Activated CD8-positive, alpha-beta T cell treated with anti-CD3 and anti-CD28 coated beads for 36 hours (primary cell): ENCODE measurements at regions not wholly inside any gene's neighbourhood (a gene's known extent, or its start where the extent isn't known, plus 50 kb on each side); places are given as distances from the start of the nearest gene placed in this dataset.

Source experiments
- ATAC-seq: fragments of 200-7000 bp; cut with Tn5 transposase; one replicate; pipeline ENCODE4 v1.10.0; 2021; ENCODE audit warnings: mild to moderate bottlenecking, moderate library complexity
- CTCF ChIA-PET: fragments of 350-600 bp; sonication (Branson Sonifier 250); formaldehyde crosslinking; loops from one replicate; lab custom pipeline; 2021; ENCODE audit warnings: antibody characterized with exemption; lab: Charles Lee
- POLR2A ChIA-PET: fragments of 350-600 bp; sonication (Branson Sonifier 250); formaldehyde crosslinking; loops from one replicate; lab custom pipeline; 2021; ENCODE audit warnings: antibody characterized with exemption; lab: Charles Lee
- DNase-seq: peaks from one replicate; pipeline ENCODE4 v3.0.0-alpha.2; 2020
- H3K27ac Mint-ChIP-seq: one replicate; pipeline ENCODE4 v1.8.0; 2021; ENCODE audit warnings: mild to moderate bottlenecking, mixed read lengths
- H3K27me3 Mint-ChIP-seq: one replicate; pipeline ENCODE4 v1.8.0; 2021; ENCODE audit warnings: mixed read lengths
- H3K36me3 Mint-ChIP-seq: one replicate; pipeline ENCODE4 v1.8.0; 2021; ENCODE audit warnings: low read depth, mixed read lengths
- H3K4me1 Mint-ChIP-seq: one replicate; pipeline ENCODE4 v1.8.0; 2021; ENCODE audit warnings: low read depth, mixed read lengths
- H3K4me3 Mint-ChIP-seq: one replicate; pipeline ENCODE4 v1.8.0; 2021; ENCODE audit warnings: mild to moderate bottlenecking, moderate library complexity, mixed read lengths
- H3K9me3 Mint-ChIP-seq: one replicate; pipeline ENCODE4 v1.8.0; 2021; ENCODE audit warnings: mixed read lengths
- CTCF ChIP-seq: fragments of 200-600 bp; IDR thresholded peaks from one replicate; pipeline ENCODE4 v1.8.0; 2022; ENCODE audit warnings: antibody characterized with exemption, mild to moderate bottlenecking
- intact Hi-C: fragments of 100-400 bp; cut with micrococcal nuclease; formaldehyde crosslinking; loops from one replicate; pipeline ENCODE4 v1.10.0; 2022

- no peaks in the 10 kb centered on the region for H3K36me3 Mint-ChIP-seq
- intact Hi-C loops, result no loop called here
- POLR2A ChIA-PET, result no interaction called here
Observed at GRCh38 chr4:189279188-189279587, 661.5 kb upstream of the FRG1 start.

GRCh38 chr4:189285377-189285776, 655.3 kb upstream of the FRG1 start:
- DNase-seq (no peak), ATAC-seq (no peak)
- H3K9me3 Mint-ChIP-seq, result peaks cover 8% of the 10 kb centered on the region
- ChIA-PET POLR2A (no interaction called here), CTCF (interaction anchor here (1.5 kb wide), 1 partner anchor 28 kb away, joined by 3 read pairs; no protein-coding TSS in a partner anchor)
- no peaks in the 10 kb centered on the region for H3K27me3 Mint-ChIP-seq
- TF ChIP-seq CTCF, result no peak
- H3K4me3 Mint-ChIP-seq, result no peak overlapping the region
- intact Hi-C loops, result no loop called here
- H3K36me3 Mint-ChIP-seq, result no peaks in the 10 kb centered on the region
- no peaks in the 10 kb centered on the region for H3K4me1 Mint-ChIP-seq
- no peak overlapping the region for H3K27ac Mint-ChIP-seq

More at GRCh38 chr4:189279188-189279587, 661.5 kb upstream of the FRG1 start:
- Mint-ChIP-seq H3K27me3 (no peaks in the 10 kb centered on the region), H3K27ac (no peak overlapping the region), H3K4me1 (no peaks in the 10 kb centered on the region), H3K9me3 (peaks cover 8% of the 10 kb centered on the region), H3K4me3 (no peak overlapping the region)
- CTCF ChIA-PET, result no interaction called here
- DNase-seq (no peak), ATAC-seq (no peak)
- no peak for TF ChIP-seq CTCF

- Mint-ChIP-seq H3K27me3 (no peaks in the 10 kb centered on the region), H3K4me1 (no peaks in the 10 kb centered on the region), H3K9me3 (no peaks in the 10 kb centered on the region), H3K27ac (no peak overlapping the region), H3K36me3 (no peaks in the 10 kb centered on the region), H3K4me3 (no peak overlapping the region)
- intact Hi-C loops, result no loop called here
- CTCF ChIA-PET, result no interaction called here
- DNase-seq (no peak), ATAC-seq (no peak)
- no peak for TF ChIP-seq CTCF
- POLR2A ChIA-PET, result no interaction called here
Observed at GRCh38 chr4:189291939-189292338, 648.7 kb upstream of the FRG1 start.

GRCh38 chr4:189293459-189293858, 647.2 kb upstream of the FRG1 start:
- Mint-ChIP-seq H3K4me3 (no peak overlapping the region), H3K9me3 (no peaks in the 10 kb centered on the region), H3K27me3 (no peaks in the 10 kb centered on the region), H3K36me3 (no peaks in the 10 kb centered on the region), H3K4me1 (no peaks in the 10 kb centered on the region), H3K27ac (no peak overlapping the region)
- no peak for ATAC-seq
- intact Hi-C loops, result no loop called here
- TF ChIP-seq CTCF, result no peak
- ChIA-PET POLR2A (no interaction called here), CTCF (no interaction called here)
- no peak for DNase-seq

- intact Hi-C loops, result no loop called here
- Mint-ChIP-seq H3K4me1 (no peaks in the 10 kb centered on the region), H3K27ac (no peak overlapping the region), H3K36me3 (no peaks in the 10 kb centered on the region), H3K4me3 (no peak overlapping the region), H3K9me3 (no peaks in the 10 kb centered on the region), H3K27me3 (no peaks in the 10 kb centered on the region)
- ChIA-PET POLR2A (no interaction called here), CTCF (no interaction called here)
- DNase-seq (no peak), ATAC-seq (no peak)
- TF ChIP-seq CTCF, result no peak
Observed at GRCh38 chr4:189294574-189294973, 646.1 kb upstream of the FRG1 start.
